Activated T-helper 1 cell treated with anti-CD3 and anti-CD28 coated beads, Interleukin-12 subunit alpha, Interleukin-12 subunit beta, Interleukin-2, Interleukin-4 antibody, amounts not matched to agents 30 ng/mL and 10 ng/mL and 1 ng/mL, durations not matched to agents 14 hours and 24 hours and 36 hours (primary cell): ENCODE measurements at regions not wholly inside any gene's neighbourhood (a gene's known extent, or its start where the extent isn't known, plus 50 kb on each side); places are given as distances from the start of the nearest gene placed in this dataset.

Source experiments
- DNase-seq: peaks from one replicate; pipeline ENCODE4 v3.0.0; 2021; ENCODE audit warnings: low spot score
- H3K27ac Mint-ChIP-seq: one replicate; pipeline ENCODE4 v1.8.0; 2021; ENCODE audit warnings: mild to moderate bottlenecking, mixed read lengths
- H3K27me3 Mint-ChIP-seq: one replicate; pipeline ENCODE4 v1.8.0; 2022; ENCODE audit warnings: mild to moderate bottlenecking, moderate library complexity, mixed read lengths; ENCODE audit not compliant: insufficient read depth
- H3K36me3 Mint-ChIP-seq: one replicate; pipeline ENCODE4 v1.8.0; 2021; ENCODE audit warnings: low read depth, mixed read lengths
- H3K4me1 Mint-ChIP-seq: one replicate; pipeline ENCODE4 v1.8.0; 2021; ENCODE audit warnings: low read depth, mixed read lengths
- H3K4me3 Mint-ChIP-seq: one replicate; pipeline ENCODE4 v1.8.0; 2021; ENCODE audit warnings: mild to moderate bottlenecking, moderate library complexity, mixed read lengths
- H3K9me3 Mint-ChIP-seq: one replicate; pipeline ENCODE4 v1.8.0; 2021; ENCODE audit warnings: mixed read lengths
- intact Hi-C: fragments of 100-400 bp; cut with micrococcal nuclease; formaldehyde crosslinking; loops from one replicate; pipeline ENCODE4 v1.15.1; 2024

GRCh38 chr2:221176667-221177066 is 395.4 kb downstream of the EPHA4 start:
- H3K4me1 Mint-ChIP-seq = no peaks in the 10 kb centered on the region
- H3K9me3 Mint-ChIP-seq = no peaks in the 10 kb centered on the region
- no peak overlapping the region for H3K27ac Mint-ChIP-seq
- intact Hi-C loops = no loop called here
- DNase-seq = no peak
- H3K4me3 Mint-ChIP-seq = no peak overlapping the region
- H3K27me3 Mint-ChIP-seq = no peaks in the 10 kb centered on the region
- H3K36me3 Mint-ChIP-seq = no peaks in the 10 kb centered on the region

- H3K4me1 Mint-ChIP-seq = no peaks in the 10 kb centered on the region
- H3K36me3 Mint-ChIP-seq = no peaks in the 10 kb centered on the region
- DNase-seq = no peak
- no peak overlapping the region for H3K4me3 Mint-ChIP-seq
- no peaks in the 10 kb centered on the region for H3K9me3 Mint-ChIP-seq
- no peak overlapping the region for H3K27ac Mint-ChIP-seq
- H3K27me3 Mint-ChIP-seq = no peaks in the 10 kb centered on the region
- intact Hi-C loops = no loop called here
Observed at GRCh38 chr2:221178139-221178538, 394.0 kb downstream of the EPHA4 start.

GRCh38 chr2:221186873-221187272 is 385.2 kb downstream of the EPHA4 start:
- H3K36me3 Mint-ChIP-seq = no peaks in the 10 kb centered on the region
- no peak for DNase-seq
- no peak overlapping the region for H3K4me3 Mint-ChIP-seq
- H3K9me3 Mint-ChIP-seq = no peaks in the 10 kb centered on the region
- intact Hi-C loops = no loop called here
- no peaks in the 10 kb centered on the region for H3K4me1 Mint-ChIP-seq
- no peaks in the 10 kb centered on the region for H3K27me3 Mint-ChIP-seq
- no peak overlapping the region for H3K27ac Mint-ChIP-seq

- Mint-ChIP-seq H3K27ac (no peak overlapping the region), H3K36me3 (no peaks in the 10 kb centered on the region), H3K27me3 (peaks cover 3% of the 10 kb centered on the region), H3K4me1 (no peaks in the 10 kb centered on the region), H3K4me3 (no peak overlapping the region), H3K9me3 (no peaks in the 10 kb centered on the region)
- DNase-seq = no peak
- intact Hi-C loops = no loop called here
Observed at GRCh38 chr2:221189431-221190067, 382.6 kb downstream of the EPHA4 start.

GRCh38 chr2:221195829-221196228 is 376.3 kb downstream of the EPHA4 start:
- Mint-ChIP-seq H3K27me3 (peaks cover 3% of the 10 kb centered on the region), H3K36me3 (no peaks in the 10 kb centered on the region), H3K9me3 (no peaks in the 10 kb centered on the region), H3K4me3 (no peak overlapping the region), H3K4me1 (no peaks in the 10 kb centered on the region), H3K27ac (no peak overlapping the region)
- intact Hi-C loops = no loop called here
- no peak for DNase-seq

GRCh38 chr2:221197225-221197856 is 374.8 kb downstream of the EPHA4 start:
- H3K36me3 Mint-ChIP-seq = no peaks in the 10 kb centered on the region
- no peaks in the 10 kb centered on the region for H3K9me3 Mint-ChIP-seq
- no peak overlapping the region for H3K4me3 Mint-ChIP-seq
- H3K4me1 Mint-ChIP-seq = no peaks in the 10 kb centered on the region
- DNase-seq = no peak
- intact Hi-C loops = no loop called here
- peaks cover 6% of the 10 kb centered on the region for H3K27me3 Mint-ChIP-seq
- H3K27ac Mint-ChIP-seq = no peak overlapping the region

GRCh38 chr2:221198309-221198708 is 373.8 kb downstream of the EPHA4 start:
- Mint-ChIP-seq H3K27me3 (peaks cover 3% of the 10 kb centered on the region), H3K4me3 (no peak overlapping the region), H3K4me1 (no peaks in the 10 kb centered on the region), H3K27ac (no peak overlapping the region), H3K9me3 (no peaks in the 10 kb centered on the region), H3K36me3 (no peaks in the 10 kb centered on the region)
- DNase-seq = no peak
- intact Hi-C loops = no loop called here

- H3K27ac Mint-ChIP-seq = no peak overlapping the region
- H3K4me1 Mint-ChIP-seq = no peaks in the 10 kb centered on the region
- DNase-seq = no peak
- intact Hi-C loops = no loop called here
- peaks cover 3% of the 10 kb centered on the region for H3K27me3 Mint-ChIP-seq
- no peaks in the 10 kb centered on the region for H3K9me3 Mint-ChIP-seq
- H3K4me3 Mint-ChIP-seq = no peak overlapping the region
- no peaks in the 10 kb centered on the region for H3K36me3 Mint-ChIP-seq
Observed at GRCh38 chr2:221200184-221200839, 371.8 kb downstream of the EPHA4 start.

GRCh38 chr2:221202431-221202830 is 369.7 kb downstream of the EPHA4 start:
- Mint-ChIP-seq H3K9me3 (no peaks in the 10 kb centered on the region), H3K27me3 (peaks cover 3% of the 10 kb centered on the region), H3K4me1 (no peaks in the 10 kb centered on the region), H3K36me3 (no peaks in the 10 kb centered on the region), H3K4me3 (no peak overlapping the region), H3K27ac (no peak overlapping the region)
- intact Hi-C loops = no loop called here
- DNase-seq = no peak

- no peaks in the 10 kb centered on the region for H3K9me3 Mint-ChIP-seq
- no peak for DNase-seq
- no peak overlapping the region for H3K4me3 Mint-ChIP-seq
- no peaks in the 10 kb centered on the region for H3K36me3 Mint-ChIP-seq
- intact Hi-C loops = no loop called here
- peaks cover 3% of the 10 kb centered on the region for H3K27me3 Mint-ChIP-seq
- H3K27ac Mint-ChIP-seq = no peak overlapping the region
- H3K4me1 Mint-ChIP-seq = no peaks in the 10 kb centered on the region
Observed at GRCh38 chr2:221203125-221203524, 369.0 kb downstream of the EPHA4 start.

- no peak for DNase-seq
- Mint-ChIP-seq H3K27me3 (peaks cover 3% of the 10 kb centered on the region), H3K4me1 (no peaks in the 10 kb centered on the region), H3K36me3 (no peaks in the 10 kb centered on the region), H3K9me3 (no peaks in the 10 kb centered on the region), H3K27ac (no peak overlapping the region), H3K4me3 (no peak overlapping the region)
- intact Hi-C loops = no loop called here
Observed at GRCh38 chr2:221203856-221204255, 368.2 kb downstream of the EPHA4 start.

- intact Hi-C loops = no loop called here
- H3K4me1 Mint-ChIP-seq = no peaks in the 10 kb centered on the region
- no peak overlapping the region for H3K27ac Mint-ChIP-seq
- H3K27me3 Mint-ChIP-seq = peaks cover 3% of the 10 kb centered on the region
- H3K4me3 Mint-ChIP-seq = no peak overlapping the region
- H3K36me3 Mint-ChIP-seq = no peaks in the 10 kb centered on the region
- H3K9me3 Mint-ChIP-seq = no peaks in the 10 kb centered on the region
- DNase-seq = no peak
Observed at GRCh38 chr2:221204699-221205098, 367.4 kb downstream of the EPHA4 start.

- DNase-seq = no peak
- intact Hi-C loops = no loop called here
- Mint-ChIP-seq H3K27me3 (peaks cover 3% of the 10 kb centered on the region), H3K4me3 (no peak overlapping the region), H3K4me1 (no peaks in the 10 kb centered on the region), H3K9me3 (no peaks in the 10 kb centered on the region), H3K36me3 (no peaks in the 10 kb centered on the region), H3K27ac (no peak overlapping the region)
Observed at GRCh38 chr2:221205103-221205673, 366.9 kb downstream of the EPHA4 start.
